ENCODE measurements at regions not wholly inside any gene's neighbourhood (a gene's known extent, or its start where the extent isn't known, plus 50 kb on each side); places are given as distances from the start of the nearest gene placed in this dataset.

GRCh38 chr1:13926556-13926955, 226.6 kb downstream of the PRDM2 start:
- H3K9me2 ChIP-seq (replicated peaks; ENCODE audit: control insufficient read depth, low read length) = no peaks in the 10 kb centered on the region
- no peaks in the 10 kb centered on the region for H3K36me3 ChIP-seq (ENCODE audit: control insufficient read depth, low read length)
- no peak overlapping the region for H3K4me2 ChIP-seq (ENCODE audit: low read length)
- no peak overlapping the region for H3K27ac ChIP-seq (ENCODE audit: low read depth, low read length)
- H3K9me3 ChIP-seq (ENCODE audit: control insufficient read depth, insufficient read depth, low read length) = no peaks in the 10 kb centered on the region
- H3K79me2 ChIP-seq (ENCODE audit: control insufficient read depth, low read length) = no peaks in the 10 kb centered on the region
- no peaks in the 10 kb centered on the region for H4K20me1 ChIP-seq (ENCODE audit: control insufficient read depth, insufficient read depth, low read depth, low read length)
- no peak overlapping the region for H3K4me3 ChIP-seq (ENCODE audit: low read length)
- H3K27me3 ChIP-seq (ENCODE audit: control insufficient read depth, low read length) = peaks cover 3% of the 10 kb centered on the region; the same call in 1 of the 2 replicates
- H3F3A ChIP-seq (ENCODE audit: control insufficient read depth, insufficient read depth) = no peaks in the 10 kb centered on the region
- TF ChIP-seq CTCF (IDR thresholded peaks at IDR 0.05; ENCODE audit: low read depth, low read length, poor library complexity, severe bottlenecking) (no peak), EZH2phosphoT487 (IDR thresholded peaks at IDR 0.05; ENCODE audit: borderline replicate concordance, low read length) (no peak)
- no peaks in the 10 kb centered on the region for H3K4me1 ChIP-seq (ENCODE audit: control insufficient read depth, low read length)

GRCh38 chr1:13927736-13928135, 227.7 kb downstream of the PRDM2 start:
- no peaks in the 10 kb centered on the region for H3K36me3 ChIP-seq (ENCODE audit: control insufficient read depth, low read length)
- no peaks in the 10 kb centered on the region for H3K4me1 ChIP-seq (ENCODE audit: control insufficient read depth, low read length)
- no peak for TF ChIP-seq CTCF (IDR thresholded peaks at IDR 0.05; ENCODE audit: low read depth, low read length, poor library complexity, severe bottlenecking)
- no peak for TF ChIP-seq EZH2phosphoT487 (IDR thresholded peaks at IDR 0.05; ENCODE audit: borderline replicate concordance, low read length)
- no peaks in the 10 kb centered on the region for H4K20me1 ChIP-seq (ENCODE audit: control insufficient read depth, insufficient read depth, low read depth, low read length)
- H3K4me2 ChIP-seq (ENCODE audit: low read length) = no peak overlapping the region
- H3K27ac ChIP-seq (ENCODE audit: low read depth, low read length) = no peak overlapping the region
- H3K79me2 ChIP-seq (ENCODE audit: control insufficient read depth, low read length) = no peaks in the 10 kb centered on the region
- peaks cover 3% of the 10 kb centered on the region; the same call in 1 of the 2 replicates for H3K27me3 ChIP-seq (ENCODE audit: control insufficient read depth, low read length)
- no peaks in the 10 kb centered on the region for H3F3A ChIP-seq (ENCODE audit: control insufficient read depth, insufficient read depth)
- no peak overlapping the region for H3K4me3 ChIP-seq (ENCODE audit: low read length)
- no peaks in the 10 kb centered on the region for H3K9me3 ChIP-seq (ENCODE audit: control insufficient read depth, insufficient read depth, low read length)
- H3K9me2 ChIP-seq (replicated peaks; ENCODE audit: control insufficient read depth, low read length) = no peaks in the 10 kb centered on the region

GRCh38 chr1:13929313-13929712, 229.3 kb downstream of the PRDM2 start:
- no peaks in the 10 kb centered on the region for H3K36me3 ChIP-seq (ENCODE audit: control insufficient read depth, low read length)
- TF ChIP-seq EZH2phosphoT487 (IDR thresholded peaks at IDR 0.05; ENCODE audit: borderline replicate concordance, low read length) (no peak), CTCF (IDR thresholded peaks at IDR 0.05; ENCODE audit: low read depth, low read length, poor library complexity, severe bottlenecking) (no peak)
- H3K4me1 ChIP-seq (ENCODE audit: control insufficient read depth, low read length) = no peaks in the 10 kb centered on the region
- H3F3A ChIP-seq (ENCODE audit: control insufficient read depth, insufficient read depth) = no peaks in the 10 kb centered on the region
- H3K4me2 ChIP-seq (ENCODE audit: low read length) = no peak overlapping the region
- no peaks in the 10 kb centered on the region for H3K79me2 ChIP-seq (ENCODE audit: control insufficient read depth, low read length)
- H3K27me3 ChIP-seq (ENCODE audit: control insufficient read depth, low read length) = peaks cover 3% of the 10 kb centered on the region; the same call in 1 of the 2 replicates
- no peak overlapping the region for H3K27ac ChIP-seq (ENCODE audit: low read depth, low read length)
- H3K9me2 ChIP-seq (replicated peaks; ENCODE audit: control insufficient read depth, low read length) = no peaks in the 10 kb centered on the region
- H3K4me3 ChIP-seq (ENCODE audit: low read length) = no peak overlapping the region
- H4K20me1 ChIP-seq (ENCODE audit: control insufficient read depth, insufficient read depth, low read depth, low read length) = no peaks in the 10 kb centered on the region
- H3K9me3 ChIP-seq (ENCODE audit: control insufficient read depth, insufficient read depth, low read length) = no peaks in the 10 kb centered on the region

Measured in DOHH2 (cell line).